ENCODE measurements at regions not wholly inside any gene's neighbourhood (a gene's known extent, or its start where the extent isn't known, plus 50 kb on each side); places are given as distances from the start of the nearest gene placed in this dataset.

- no peak for TF ChIP-seq CTCF (optimal IDR thresholded peaks at IDR 0.05 in 1 of 3, IDR thresholded peaks at IDR 0.05 in 1 of 3, conservative IDR thresholded peaks at IDR 0.05 in 1 of 3; ENCODE audit: extremely low read depth in 1 of 3, insufficient read depth in 2 of 3, low read length in 3 of 3)
- TF ChIP-seq EZH2 (IDR thresholded peaks at IDR 0.05; ENCODE audit: low read length), result no peak
These were observed 240.2 kb downstream of the FAT3 start for GRCh38 chr11:92464822-92465221.

Data from keratinocyte (primary cell).